DMS153 treated with DMSO at 0.1 percent for 48 hours (cell line): ENCODE measurements at regions not wholly inside any gene's neighbourhood (a gene's known extent, or its start where the extent isn't known, plus 50 kb on each side); places are given as distances from the start of the nearest gene placed in this dataset.
"Not testable (repeated sequence)": the region's sequence is repeated elsewhere in the genome, so short reads cannot be mapped to it uniquely, and the experiment has no call there.

Experiments used
- DNase-seq: peaks from one replicate; lab custom pipeline; 2025; ENCODE audit not compliant: unreplicated experiment; lab: John Stamatoyannopoulos, UW

DNA sequence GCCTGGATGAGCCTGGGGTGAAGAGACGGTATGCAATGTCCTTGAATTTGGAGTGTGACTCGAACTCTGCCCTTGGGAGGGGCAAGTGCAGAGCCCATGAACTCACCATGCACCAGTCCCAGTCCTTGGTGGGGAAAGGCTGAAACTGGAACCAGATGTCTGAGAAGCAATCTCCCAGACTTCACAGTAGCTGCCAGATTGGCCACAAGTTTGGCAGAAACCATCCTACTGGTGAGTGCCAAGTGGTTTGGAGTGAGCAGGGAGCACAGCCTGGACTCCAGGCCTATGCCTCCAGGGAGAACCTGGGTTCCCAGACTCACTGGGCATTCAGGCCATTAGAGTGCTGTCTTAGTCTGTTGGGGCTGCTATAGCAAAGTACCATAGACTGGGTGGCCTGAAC lies 99.6 kb upstream of the LYZL1 start:
- no peak for DNase-seq

DNA sequence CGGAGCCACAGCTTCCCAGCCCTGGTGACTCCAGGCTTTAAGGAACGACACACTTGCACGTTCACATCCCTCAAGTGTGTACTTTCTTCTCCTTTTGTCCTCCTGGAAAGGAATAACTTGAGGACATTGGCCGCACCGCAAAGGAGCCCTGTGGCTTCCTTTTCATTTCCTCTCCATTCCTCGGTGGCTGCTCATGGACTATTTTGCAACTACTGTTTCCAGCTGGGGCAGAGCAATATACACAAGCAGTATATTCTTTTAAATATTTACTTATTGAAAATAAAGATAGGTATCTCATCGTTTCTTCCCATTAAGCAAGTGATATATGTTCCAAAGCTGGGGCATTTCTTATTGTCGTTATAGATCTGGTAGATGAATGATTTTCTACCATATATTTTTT lies 97.2 kb upstream of the LYZL1 start:
- no peak for DNase-seq

DNA sequence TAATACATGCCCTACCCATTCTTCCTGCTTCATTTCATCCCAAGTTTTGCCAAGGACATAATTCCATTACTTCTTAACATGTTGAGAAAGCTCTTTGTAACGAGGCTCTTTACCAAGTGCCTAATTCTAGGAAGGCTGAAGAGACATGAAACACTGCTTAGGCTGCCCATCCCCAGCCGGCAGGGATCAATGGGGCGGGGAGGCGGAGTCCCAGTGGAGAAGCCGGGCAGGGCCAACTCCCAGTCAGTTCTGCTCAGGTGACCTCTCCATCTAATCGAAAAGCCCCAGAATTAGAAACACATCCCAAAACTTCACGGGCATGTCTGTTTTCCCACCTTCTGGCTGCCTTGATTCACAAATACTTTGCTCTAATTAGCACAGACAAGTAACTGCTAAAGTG lies 89.5 kb upstream of the LYZL1 start:
- no peak for DNase-seq

DNA sequence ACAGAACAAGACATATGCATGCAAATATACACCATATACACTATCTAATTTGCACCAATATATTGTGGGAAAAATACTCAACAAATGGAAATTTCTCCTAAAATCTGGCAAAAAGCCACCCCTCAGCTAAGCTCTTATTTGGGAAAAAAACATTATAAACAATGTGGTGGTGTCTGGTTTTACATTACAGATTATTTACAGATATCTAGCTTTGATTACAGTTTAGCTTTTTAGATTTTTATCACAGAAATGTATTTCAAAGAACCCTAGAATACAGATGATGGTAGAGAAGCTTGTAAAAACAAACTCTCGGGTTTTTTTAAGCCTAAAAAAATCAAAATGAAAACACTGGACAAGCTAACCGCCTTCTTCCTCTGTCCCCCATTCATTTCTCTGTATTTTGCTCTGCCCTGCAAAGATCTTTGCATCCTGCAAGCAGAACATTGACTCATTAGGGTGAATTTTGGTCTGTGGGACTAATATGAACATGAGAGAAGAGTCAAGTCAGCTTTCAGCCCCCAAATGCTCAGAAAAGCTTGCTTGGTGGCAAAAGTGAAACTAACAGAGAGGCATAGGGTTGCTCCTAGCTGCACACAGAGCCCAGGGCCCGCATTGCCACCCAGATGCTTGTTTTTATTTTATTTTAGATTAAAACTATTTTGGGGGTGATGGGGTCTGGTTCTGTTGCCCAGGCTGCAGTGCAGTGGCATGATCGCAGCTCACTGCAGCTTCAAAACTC lies 88.8 kb upstream of the LYZL1 start:
- DNase-seq: no peak

DNA sequence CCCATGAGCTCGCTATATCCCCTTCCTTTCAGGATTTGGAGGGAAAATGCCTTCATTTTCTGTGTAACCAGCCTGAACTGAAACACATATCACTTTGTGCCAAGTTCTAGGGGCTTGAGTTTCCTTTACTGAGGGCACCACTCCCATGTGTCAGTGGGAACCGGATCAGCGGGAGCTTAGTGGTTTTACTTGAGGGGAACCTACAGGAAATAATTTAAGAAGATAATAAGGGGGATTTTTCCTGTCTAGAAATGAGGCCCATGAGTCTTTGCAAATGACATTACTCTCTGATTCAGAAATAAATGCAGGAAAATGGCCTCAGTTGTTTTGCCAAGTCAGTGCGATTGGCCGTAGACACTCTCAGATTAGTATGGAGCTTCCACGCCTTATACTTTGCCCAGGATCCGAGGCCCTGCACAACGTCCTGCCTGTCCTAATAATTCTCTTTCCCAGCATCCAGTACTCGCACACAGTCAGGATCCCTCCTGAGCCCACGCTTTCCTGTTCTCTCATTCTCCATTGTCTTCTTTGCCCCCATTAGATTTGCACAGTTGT lies 86.4 kb upstream of the LYZL1 start:
- no peak for DNase-seq

DNA sequence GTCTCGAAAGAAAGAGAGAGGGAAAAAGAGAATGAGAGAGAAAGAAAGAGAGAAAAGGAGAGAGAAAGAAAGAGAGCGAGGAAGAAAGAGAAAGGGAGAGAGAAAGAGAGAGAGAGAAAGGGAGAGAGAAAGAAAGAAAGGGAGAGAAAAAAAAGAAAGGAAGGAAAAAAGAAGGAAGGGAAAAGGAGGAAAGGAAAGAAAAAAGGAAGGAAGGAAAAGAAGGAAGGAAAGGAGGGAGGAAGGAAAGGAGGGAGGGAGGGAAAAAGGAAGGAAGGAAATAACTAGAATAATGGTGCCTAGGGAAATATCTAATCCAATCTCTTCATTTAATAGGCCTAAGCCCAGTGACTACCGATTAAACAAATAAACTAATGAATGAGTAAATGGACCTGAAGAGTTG lies 85.4 kb upstream of the LYZL1 start:
- DNase-seq: no peak

DNA sequence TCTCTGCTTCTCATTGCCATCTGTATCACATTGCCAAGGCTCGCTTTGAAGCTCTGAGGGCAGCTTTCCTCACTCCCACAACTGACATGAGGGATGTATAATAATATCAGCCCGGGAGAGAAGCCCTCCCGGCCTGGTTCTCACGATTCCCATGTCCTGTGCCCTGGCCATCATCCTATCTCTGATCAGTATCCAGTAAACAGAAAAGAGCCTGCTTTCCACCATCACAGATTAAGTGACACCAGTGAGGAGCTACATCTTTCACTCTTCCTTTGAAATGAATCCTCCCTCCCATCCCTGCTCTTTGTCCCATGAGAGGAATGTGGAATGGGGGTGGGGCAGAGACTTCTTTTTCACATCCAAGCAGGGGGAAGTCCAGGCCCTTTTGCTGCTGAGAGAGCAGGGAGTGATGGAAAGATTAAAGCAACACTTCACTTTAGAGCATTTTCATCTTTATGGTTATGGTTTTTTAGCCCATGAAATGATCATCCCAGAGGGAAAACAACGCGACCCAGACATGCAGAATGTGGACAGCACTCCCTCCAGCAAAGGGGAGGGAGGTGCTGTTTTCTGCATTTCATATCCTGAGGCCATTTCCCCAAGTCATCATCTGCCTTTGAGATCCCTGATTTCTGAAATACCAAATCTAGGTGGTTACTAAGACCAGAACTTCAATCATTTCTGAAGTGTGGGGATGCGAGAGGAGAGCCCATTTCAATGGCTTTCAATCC lies 84.6 kb upstream of the LYZL1 start:
- no peak for DNase-seq

DNA sequence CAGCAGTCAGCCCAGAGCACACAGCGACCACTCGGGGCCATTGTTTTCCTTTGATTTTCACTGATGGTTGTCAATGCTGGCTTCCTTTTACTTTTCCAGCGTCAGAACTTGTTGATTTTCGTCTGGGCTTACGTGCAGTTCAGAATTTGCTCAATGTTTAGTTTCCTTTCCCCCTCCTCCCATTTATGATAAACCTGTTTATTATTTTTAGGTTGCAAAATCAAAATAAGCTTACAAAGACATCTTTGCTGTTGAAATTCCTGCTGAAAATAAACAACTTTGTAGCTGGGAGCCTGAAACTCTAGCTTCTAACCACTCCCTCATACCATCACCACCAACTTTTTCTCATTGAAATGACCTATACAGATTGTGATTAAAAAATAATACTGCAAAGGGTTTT lies 83.1 kb upstream of the LYZL1 start:
- no peak for DNase-seq

DNA sequence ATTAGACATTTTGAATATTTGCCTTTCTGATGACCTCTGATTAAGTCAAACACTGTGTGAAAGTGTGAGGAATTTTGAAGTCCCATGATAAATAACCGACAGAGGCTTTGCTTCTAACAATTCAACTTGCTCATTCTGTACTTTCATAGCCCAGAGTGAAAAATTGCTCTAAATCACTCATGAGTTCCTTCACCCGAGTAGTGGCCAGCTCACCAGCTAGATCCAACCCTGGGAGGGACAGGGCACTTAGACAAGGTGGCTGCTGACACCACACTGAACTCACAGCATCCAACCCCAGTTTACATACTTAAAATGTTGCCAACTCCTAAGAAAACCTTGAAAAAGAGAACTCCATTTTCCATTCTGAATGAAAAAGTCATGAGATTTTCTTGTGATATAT lies 80.0 kb upstream of the LYZL1 start:
- DNase-seq: no peak

DNA sequence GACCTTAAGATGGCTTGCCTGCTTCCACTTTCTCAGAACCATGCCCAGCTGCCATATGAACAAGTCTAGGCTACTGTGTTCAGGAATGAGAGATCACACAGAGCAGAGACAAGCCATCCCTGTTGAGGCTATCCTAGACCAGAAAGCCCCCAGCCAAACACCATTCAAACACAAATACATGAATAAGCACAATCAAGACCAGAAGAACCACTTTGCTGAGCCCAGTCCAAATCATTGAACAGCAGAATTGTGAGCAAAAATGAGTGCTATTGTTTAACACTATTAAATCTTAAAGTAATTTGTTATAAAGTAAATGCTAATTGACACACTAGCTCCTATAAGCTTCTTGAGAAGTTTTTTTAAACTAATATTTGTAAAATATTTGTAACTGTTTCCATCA lies 79.0 kb upstream of the LYZL1 start:
- DNase-seq: no peak

DNA sequence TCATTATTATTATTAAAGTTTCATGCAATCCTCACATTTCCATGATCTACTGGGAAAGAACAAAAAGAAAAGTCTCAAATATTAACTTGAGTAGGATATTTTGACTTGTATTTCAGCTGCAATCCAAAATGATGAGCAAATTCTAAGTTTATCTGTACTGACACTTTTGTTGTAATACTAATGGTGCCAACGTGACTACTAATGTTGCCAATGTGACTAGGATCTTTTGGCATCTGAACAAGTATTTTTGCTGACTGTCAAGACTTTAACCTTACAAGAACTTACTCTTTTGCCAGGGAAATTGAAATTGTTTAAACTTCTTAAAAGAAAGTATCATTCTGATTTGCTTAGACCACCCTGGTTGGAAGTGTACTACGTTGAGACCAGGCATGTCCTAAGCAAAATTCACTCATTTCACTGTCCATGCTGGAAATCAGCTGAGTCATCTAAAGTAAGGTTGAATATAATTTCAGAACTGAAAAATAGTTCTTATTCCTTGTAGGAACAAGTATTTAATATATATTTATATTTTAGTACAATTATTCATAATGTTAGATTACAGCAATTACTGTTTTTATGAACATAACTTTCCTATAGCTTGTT lies 78.5 kb upstream of the LYZL1 start:
- DNase-seq: no peak

DNA sequence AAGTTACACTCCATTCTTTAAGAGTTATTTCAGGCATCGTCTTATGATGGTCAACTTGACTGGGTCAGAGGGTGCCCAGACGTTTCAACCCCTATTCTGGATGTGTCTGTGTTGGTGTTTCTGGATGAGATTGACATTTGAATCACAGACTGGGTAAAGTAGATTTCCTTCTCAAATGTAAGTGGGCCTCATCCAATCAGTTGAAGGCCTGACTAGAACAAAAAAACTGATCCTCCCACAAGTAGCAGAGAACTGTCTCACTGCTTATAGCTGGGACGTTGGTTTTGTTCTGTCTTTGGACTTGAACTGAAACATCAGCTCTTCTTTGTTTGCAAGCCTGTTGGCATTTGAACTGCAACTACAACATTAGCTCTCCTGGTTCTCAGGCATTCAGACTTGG lies 76.3 kb upstream of the LYZL1 start:
- DNase-seq: no peak

DNA sequence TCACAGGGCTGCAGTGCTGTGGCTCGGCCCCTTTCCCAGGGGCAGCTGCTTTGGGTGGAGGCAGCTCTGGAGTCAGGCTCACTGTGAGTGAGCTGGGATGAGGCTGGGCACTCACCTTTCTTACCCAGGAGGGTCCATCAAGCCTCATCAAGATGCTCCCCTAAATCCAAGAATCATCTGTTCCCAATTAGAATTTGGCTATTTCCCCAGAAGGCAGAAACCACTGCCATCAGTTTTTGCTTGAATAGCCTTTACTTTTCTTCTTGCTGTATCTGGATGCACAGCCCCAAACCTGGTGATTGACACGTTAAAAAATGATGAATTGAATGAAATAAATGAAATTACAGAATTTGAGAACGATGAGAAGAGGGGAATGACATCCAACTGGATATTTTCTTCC lies 74.3 kb upstream of the LYZL1 start:
- no peak for DNase-seq

DNA sequence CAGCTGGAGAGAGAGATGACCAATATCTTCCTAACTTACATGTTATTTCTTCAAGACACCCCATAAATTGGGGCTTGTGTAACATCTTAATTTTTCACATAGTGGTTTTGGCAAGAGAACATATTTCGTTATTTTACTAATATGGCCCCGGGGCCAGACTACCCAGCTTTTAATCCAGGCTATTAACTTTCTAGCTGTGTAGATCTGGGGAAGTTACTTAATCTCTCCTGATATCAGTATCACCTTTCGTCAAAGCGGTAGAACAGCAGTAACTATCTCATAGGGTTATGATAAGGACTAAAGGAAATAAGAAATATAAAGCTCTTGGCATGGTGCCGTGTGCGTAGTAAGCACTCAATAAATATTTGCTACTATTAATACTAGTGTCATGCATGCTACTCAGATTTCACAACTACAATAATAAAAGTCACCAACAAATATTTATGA lies 71.6 kb upstream of the LYZL1 start:
- no peak for DNase-seq

DNA sequence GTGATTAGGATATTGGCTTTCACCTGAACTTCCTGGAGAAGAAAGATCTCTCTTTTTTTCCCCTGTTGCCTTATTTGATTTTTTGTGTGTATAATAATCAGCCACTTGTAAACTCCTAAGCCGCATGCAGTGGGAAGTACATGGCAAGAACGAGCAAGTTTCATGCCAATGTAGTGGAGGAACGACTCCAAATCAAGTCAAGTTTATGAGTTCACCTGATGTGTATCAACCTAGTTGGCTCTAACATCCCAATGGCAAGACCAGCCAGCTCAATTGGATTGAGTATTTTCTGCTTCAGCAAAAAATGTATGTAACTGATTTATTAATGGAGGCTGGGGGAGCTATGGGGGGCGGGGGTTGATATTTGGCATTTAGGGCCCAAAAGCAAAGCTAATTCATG lies 65.5 kb upstream of the LYZL1 start:
- DNase-seq: no peak

DNA sequence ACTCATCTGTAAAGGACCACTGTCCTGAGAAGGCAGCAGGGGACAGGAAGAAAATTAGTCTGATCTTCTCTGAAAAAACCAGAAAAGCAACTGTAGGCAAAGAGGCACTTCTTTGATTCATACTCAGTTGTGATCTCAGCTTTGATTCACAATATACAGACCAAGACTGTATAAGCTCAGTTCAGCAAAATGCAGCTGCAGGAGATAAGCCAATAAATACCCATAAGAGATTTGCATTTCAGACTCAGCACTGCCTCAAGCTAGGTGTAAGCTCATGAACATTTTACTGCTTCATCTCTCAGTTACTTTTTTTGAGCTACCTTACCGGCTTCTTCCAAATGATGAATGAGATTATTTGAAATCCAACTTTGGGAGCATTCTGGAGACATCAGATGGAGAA lies 64.2 kb upstream of the LYZL1 start:
- no peak for DNase-seq

DNA sequence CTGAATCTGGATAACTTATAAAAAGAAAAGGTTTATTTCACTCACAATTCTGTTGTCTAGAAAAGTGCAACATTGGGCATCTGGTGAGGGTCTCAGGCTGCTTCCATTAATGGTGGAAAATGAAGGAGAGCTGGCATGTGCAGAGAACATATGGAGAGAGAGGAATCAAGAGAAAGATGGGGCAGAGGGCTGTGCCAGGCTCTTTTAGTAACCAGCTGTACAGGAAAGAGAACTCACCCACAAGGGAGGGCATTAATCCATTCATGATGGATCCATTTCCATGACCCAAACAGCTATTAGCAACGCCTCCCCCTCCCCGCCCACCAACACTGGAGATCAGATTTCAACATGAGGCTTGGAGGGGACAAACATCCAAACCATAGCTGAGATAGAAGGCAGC lies 61.7 kb upstream of the LYZL1 start:
- DNase-seq: no peak

DNA sequence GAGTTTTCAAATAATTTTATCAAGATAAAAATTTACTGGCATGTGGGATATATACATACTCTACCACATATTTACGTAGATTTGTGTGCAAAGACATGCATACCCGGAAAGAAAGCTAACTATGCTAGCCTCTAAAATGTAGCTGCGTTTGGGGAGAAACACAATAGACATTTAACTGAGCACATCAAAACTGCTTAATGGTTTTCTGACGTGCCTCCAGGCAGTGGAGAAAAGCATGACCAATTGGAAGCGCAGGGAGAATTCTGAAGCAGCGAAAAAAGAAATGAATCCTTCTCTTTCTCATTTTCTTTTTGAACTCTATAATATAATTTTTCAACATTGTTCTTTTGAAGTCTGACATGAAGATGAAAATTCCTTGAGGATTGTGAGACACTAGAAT lies 60.3 kb upstream of the LYZL1 start:
- DNase-seq: no peak

DNA sequence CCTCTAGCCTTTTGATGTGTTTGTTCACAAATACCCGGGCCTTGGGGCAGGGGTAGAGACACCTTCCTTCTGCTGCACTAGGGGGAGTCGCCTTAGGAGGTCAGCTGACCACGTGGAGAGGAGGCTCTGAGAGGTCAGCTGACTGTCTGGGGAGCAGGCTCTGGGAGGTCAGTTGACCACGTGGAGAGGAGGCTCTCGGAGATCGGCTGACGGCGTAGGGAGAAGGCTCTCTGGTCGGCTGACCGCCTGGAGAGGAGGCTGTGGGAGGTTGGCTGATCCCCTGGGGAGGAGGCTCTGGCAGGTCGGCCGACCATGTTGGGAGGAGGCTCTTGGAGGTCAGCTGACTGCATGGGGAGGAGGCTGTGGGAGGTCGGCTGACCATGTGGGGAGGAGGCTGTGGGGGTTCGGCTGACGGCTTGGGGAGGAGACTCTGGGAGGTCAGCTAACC lies 59.6 kb upstream of the LYZL1 start:
- no peak for DNase-seq

DNA sequence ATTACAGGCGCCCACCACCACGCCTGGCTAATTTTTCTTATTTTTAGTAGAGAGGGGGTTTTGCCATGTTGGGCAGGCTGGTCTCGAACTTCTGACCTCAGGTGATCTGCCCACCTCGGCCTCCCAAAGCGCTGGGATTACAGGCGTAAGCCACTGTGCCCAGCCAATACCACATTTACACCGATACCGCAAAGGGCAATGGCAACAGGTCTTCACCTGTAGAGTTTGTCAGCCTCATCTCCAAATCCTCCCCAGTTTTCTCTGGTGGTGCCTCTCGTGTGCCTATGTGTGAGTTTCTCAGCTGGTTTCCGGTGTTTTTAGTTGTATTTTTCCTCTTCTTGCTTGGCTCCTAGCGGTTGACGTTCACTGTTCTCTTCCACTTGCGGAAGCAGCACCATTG lies 52.0 kb upstream of the LYZL1 start:
- not testable (repeated sequence) for DNase-seq

DNA sequence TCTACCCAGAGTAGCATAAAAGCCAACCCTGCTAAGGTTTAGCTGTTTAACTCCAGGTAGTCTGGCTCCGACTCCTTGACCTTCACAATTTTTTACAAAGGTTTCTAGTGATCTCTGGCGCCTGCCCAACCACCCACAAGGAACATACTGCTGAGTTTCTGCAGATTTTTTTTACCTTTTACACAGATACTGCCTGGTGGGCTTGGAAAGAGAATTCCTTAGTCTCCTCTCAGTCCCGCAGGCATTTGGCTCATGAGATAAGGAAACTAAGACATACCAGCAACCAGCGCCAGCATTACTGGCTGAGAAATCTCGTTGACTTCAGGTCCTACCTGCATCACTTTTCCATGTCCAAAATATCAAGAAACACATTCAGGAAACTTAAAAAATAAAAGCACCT lies 51.1 kb upstream of the LYZL1 start:
- DNase-seq: no peak

DNA sequence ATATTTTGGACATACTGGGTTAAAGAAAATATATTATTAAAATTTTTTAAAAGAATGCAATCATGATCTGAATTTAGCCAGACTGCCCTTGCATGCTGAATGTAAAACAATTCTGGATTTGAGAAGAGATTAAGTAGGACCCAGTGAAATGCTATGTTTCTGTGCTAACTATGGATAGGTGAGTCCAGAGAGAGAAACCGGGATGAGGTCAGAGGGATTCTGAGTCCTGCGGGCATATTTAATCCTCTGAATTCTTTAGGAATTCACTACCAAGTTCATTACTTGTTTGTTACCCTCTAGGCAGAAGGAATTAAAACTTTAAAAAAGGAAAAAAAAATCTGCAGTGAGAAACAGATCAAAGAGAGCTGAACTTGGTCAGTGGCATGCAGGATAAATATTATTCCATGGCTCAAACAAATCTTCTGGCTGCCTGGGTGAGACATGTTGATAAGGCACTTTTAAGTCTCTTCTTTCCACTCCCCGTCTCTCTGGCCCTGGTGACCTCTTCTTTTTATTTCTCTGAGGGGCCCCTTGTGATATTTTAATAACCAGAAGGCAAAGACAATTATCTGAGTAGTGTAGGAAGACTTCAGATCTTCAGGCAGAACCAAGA lies 50.2 kb upstream of the LYZL1 start:
- no peak for DNase-seq
